LoVo (cell line): ENCODE measurements at regions not wholly inside any gene's neighbourhood (a gene's known extent, or its start where the extent isn't known, plus 50 kb on each side); places are given as distances from the start of the nearest gene placed in this dataset.
"Not testable (repeated sequence)": the region's sequence is repeated elsewhere in the genome, so short reads cannot be mapped to it uniquely, and the experiment has no call there.

Experiments used
- DNase-seq: peaks from one replicate; pipeline ENCODE4 v3.0.0-alpha.2; 2016; ENCODE audit warnings: low spot score

- not testable (repeated sequence) for DNase-seq
Measured at GRCh38 chr7:9919-10318, 182.5 kb upstream of the FAM20C start.

GRCh38 chr7:32565-33280, 159.6 kb upstream of the FAM20C start:
- not testable (repeated sequence) for DNase-seq

GRCh38 chr7:35121-35541, 157.2 kb upstream of the FAM20C start:
- not testable (repeated sequence) for DNase-seq

DNA sequence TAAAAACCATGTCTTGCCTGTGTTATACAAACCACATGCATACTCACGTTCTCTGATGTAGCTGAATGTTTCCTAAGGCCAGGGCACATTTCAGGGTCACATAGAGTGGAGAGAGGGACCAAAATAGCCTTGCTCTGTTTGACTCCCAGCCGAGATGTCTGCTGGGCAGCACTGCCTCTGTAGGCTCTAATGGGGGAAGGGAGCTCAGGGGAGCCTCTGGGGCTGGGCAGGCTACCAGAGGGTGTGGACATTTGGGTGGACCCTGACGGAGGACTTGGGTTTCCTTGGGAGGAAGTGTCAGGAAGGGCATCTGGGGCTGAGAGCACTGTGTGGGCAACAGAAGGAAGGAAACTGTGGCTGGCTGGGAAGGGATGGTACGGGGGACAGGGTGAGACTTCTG, 155.8 kb upstream of the FAM20C start:
- DNase-seq, result not testable (repeated sequence)

GRCh38 chr7:37656-38055, 154.7 kb upstream of the FAM20C start:
- DNase-seq, result not testable (repeated sequence)

GRCh38 chr7:38444-38843, 153.9 kb upstream of the FAM20C start:
- not testable (repeated sequence) for DNase-seq

DNA sequence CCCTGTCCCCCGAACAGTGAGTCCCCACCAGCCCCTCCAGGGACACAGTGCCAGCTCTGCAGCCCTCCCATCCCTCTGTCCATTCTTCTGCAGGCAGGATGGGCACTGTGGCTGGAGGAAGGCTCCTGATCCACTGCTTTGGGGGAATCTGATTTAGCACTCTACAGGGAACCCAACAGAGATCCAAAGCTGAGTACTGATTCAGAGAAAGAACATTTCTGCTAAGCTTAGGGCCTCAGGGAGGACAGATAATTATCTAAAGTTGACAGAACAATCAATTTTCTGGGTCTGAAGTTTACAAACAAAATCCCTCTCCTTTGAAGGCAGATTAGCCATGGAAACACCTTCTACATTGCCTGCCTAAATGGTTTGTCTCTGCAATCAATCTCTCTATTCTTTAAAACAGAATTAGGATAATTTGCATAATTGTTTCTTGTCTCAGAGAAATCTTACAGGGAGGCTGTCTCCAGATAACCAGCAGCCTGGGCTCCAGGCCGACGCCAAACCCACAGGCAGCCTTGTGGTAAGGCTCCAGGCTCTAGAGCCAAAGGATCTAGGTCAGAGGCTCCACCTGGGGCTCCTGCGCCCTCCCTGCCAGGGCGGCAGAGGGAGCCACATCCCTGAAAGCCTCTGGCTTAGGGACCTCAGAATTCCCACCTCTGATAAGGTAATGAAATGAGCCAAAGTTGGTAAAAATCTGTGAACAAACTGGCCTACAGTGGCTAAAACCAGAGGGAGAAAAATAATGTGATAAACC, 152.2 kb upstream of the FAM20C start:
- DNase-seq, result not testable (repeated sequence)

- no peak for DNase-seq
Measured at GRCh38 chr7:40799-41750, 151.3 kb upstream of the FAM20C start.

- no peak for DNase-seq
Measured at GRCh38 chr7:41917-42565, 150.3 kb upstream of the FAM20C start.

GRCh38 chr7:43791-44540, 148.4 kb upstream of the FAM20C start:
- no peak for DNase-seq

GRCh38 chr7:44541-44896, 147.9 kb upstream of the FAM20C start:
- DNase-seq, result no peak

- no peak for DNase-seq
Measured at GRCh38 chr7:45106-46090, 147.0 kb upstream of the FAM20C start.

DNA sequence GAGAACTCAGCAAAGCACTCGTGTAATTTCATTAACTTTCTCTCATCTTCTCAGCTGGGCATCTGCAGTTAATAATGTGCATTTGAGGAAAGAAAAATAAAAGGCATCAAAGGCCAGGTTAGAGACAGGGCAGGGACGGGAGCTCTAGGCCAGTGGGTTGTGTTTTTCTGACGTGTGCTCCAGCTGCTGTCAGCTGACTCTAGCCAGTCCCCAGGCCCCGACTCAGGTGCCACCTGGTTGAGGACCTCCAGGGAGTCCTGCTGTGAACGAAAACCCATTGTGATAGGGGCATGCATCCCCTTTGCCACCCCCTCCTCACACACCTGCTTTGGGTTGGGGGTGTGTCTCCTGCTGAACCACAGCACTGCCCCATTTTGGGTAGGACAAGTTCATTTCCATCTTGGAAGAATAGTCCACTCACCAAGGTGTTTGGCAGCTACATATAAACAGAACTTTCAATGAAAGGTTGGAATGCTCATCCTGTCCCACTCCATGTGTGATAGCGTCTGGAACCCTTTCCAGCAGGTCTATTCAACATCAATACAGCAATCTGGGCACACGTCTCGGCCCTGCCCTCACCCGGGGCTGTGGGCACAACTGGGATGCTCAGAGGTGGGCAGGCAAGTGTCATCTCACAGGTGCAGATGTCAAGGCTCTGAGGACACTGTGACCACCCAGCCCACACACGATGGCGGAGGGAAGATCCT, 146.1 kb upstream of the FAM20C start:
- DNase-seq, result no peak

DNA sequence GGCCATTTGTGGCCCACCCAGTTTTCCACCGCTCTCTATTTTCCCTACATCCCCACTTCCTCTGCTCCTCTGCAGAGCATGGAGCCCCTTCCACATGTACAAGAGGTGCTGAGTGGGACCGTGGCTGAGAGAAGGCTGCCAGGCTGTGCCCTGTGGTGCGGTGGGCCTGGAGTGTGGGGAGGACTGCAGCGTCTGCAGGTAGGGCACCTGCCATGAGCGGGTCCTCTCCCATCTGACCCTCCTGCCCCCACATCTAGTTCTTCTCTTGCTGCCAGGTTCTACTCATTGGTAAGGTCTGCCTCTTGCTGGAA, 145.6 kb upstream of the FAM20C start:
- no peak for DNase-seq

DNA sequence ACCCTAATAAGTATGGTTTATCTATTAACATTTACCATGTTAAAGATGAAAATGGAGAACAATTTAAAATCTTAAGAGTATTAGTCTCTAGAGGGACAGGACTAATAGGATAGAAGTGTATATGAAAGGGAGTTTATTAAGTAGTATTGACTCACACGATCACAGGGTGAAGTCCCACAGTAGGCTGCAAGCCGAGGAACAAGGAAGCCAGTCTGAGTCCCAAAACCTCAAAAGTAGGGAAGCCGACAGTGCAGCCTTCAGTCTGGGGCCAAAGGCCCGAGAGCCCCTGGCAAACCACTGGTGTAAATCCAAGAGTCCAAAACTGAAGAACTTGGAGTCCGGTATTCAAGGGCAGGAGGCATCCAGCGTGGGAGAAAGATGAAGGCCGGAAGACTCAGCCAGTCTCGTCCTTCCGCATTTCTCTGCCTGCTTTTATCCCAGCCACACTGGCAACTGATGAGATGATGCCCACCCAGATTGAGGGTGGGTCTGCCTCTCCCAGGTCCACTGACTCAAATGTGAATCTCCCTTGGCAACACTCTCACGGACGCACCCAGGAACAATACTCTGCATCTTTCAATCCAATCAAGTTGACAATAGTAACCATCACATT, 140.8 kb upstream of the FAM20C start:
- DNase-seq, result no peak

GRCh38 chr7:52100-52499, 140.3 kb upstream of the FAM20C start:
- no peak for DNase-seq

GRCh38 chr7:53531-53930, 138.8 kb upstream of the FAM20C start:
- DNase-seq, result no peak

GRCh38 chr7:54615-55014, 137.8 kb upstream of the FAM20C start:
- DNase-seq, result no peak

GRCh38 chr7:55690-56248, 136.6 kb upstream of the FAM20C start:
- no peak for DNase-seq
